K562 (cell line): ENCODE measurements at regions not wholly inside any gene's neighbourhood (a gene's known extent, or its start where the extent isn't known, plus 50 kb on each side); places are given as distances from the start of the nearest gene placed in this dataset.

Experiments used
- ATAC-seq: fragments of 200-7000 bp; cut with Tn5 transposase; 3 replicates; pipeline ENCODE4 v1.9.1; 2020; ENCODE audit warnings: moderate library complexity
- BruUV-seq: library from RNA; stranded (reverse); fragments of 400-500 nt; replicated peaks from 2 replicates; lab custom pipeline; 2021; lab: Mats Ljungman, UMichigan
- CTCF ChIA-PET: fragments of 300-600 bp; formaldehyde crosslinking; extraction: SDS; loops from one replicate; lab custom pipeline; 2021; ENCODE audit warnings: low intra/inter-chr PET ratio; lab: Yijun Ruan, JAX
- POLR2A ChIA-PET: fragments of 300-600, 350-650 bp; sonication (Branson Sonifier 250); formaldehyde crosslinking; extraction: SDS; loops from one replicate; lab custom pipeline; 2021; ENCODE audit warnings: antibody characterized with exemption, inconsistent platforms; lab: Yijun Ruan, JAX
- DNase-seq, 4 experiments: peaks; one replicate each; pipeline versions ENCODE4 v3.0.0 to v3.0.0-alpha.2; 2011 to 2018; ENCODE audit warnings: low spot score in 3 of 4, mixed read lengths in 3 of 4; ENCODE audit errors: extremely low read depth in 1 of 4
- FAIRE-seq: peaks from 2 replicates; lab custom pipeline; 2011; peaks lifted over from hg19 to GRCh38; lab: Jason Lieb, UNC
- H2AFZ ChIP-seq: 2 replicates; pipeline ENCODE4 v1.6.0; 2011; ENCODE audit warnings: low read depth, low read length, control low read depth, inconsistent platforms
- H3K27ac ChIP-seq: fragments of 200-600 bp; 3 replicates; pipeline ENCODE4 v1.8.0; 2011; ENCODE audit warnings: low read depth, mild to moderate bottlenecking, control low read depth, inconsistent platforms, low read length, moderate library complexity, mixed read lengths; ENCODE audit errors: extremely low read depth
- H3K27me3 ChIP-seq, 2 experiments: fragments of 300-600 bp in 1 of 2; 2 replicates in 1 of 2; 3 replicates in 1 of 2; pipeline versions ENCODE4 v1.6.0 to v1.8.0; 2011; ENCODE audit warnings: inconsistent platforms in 2 of 2, low read length in 2 of 2, mild to moderate bottlenecking in 1 of 2, mixed read lengths in 1 of 2, moderate library complexity in 1 of 2; ENCODE audit not compliant: control insufficient read depth in 2 of 2, insufficient read depth in 2 of 2
- H3K36me3 ChIP-seq: fragments of 300-600 bp; 3 replicates; pipeline ENCODE4 v1.8.0; 2011; ENCODE audit warnings: mild to moderate bottlenecking, low read length, inconsistent platforms; ENCODE audit not compliant: control insufficient read depth, insufficient read depth
- H3K4me1 ChIP-seq, 2 experiments: fragments of 200-600 bp in 1 of 2; replicated peaks in 1 of 2; 2 replicates in 1 of 2; 3 replicates in 1 of 2; pipeline versions ENCODE4 v1.5.1 to v1.8.0; 2011; ENCODE audit warnings: inconsistent platforms in 2 of 2, low read length in 2 of 2, mild to moderate bottlenecking in 1 of 2, mixed read lengths in 1 of 2, moderate library complexity in 1 of 2; ENCODE audit not compliant: control insufficient read depth in 2 of 2, insufficient read depth in 2 of 2
- H3K4me2 ChIP-seq: 2 replicates; pipeline ENCODE4 v1.6.1; 2011; ENCODE audit warnings: low read length, control low read depth, inconsistent platforms, mixed read lengths; ENCODE audit not compliant: insufficient read depth
- H3K4me3 ChIP-seq: fragments of 200-600 bp; sonication (generic), shearing (Covaris generic); 2 replicates; pipeline ENCODE4 v1.5.1; 2016; ENCODE audit warnings: control low read depth, inconsistent platforms
- H3K79me2 ChIP-seq: fragments of 200-600 bp; 3 replicates; pipeline ENCODE4 v1.8.0; 2011; ENCODE audit warnings: low read length, inconsistent platforms; ENCODE audit not compliant: control insufficient read depth, insufficient read depth
- H3K9ac ChIP-seq, 2 experiments: 2 replicates each; pipeline versions ENCODE4 v1.6.0 to v1.6.1; 2011; ENCODE audit warnings: low read depth in 2 of 2, low read length in 2 of 2, control low read depth in 1 of 2, inconsistent platforms in 1 of 2, mild to moderate bottlenecking in 1 of 2, mixed read lengths in 1 of 2; ENCODE audit not compliant: insufficient read depth in 1 of 2
- H3K9me1 ChIP-seq: one replicate; pipeline ENCODE4 v1.6.0; 2011; ENCODE audit warnings: inconsistent platforms, mild to moderate bottlenecking, low read length, moderate library complexity; ENCODE audit not compliant: control insufficient read depth, insufficient read depth
- H3K9me3 ChIP-seq: replicated peaks from 2 replicates; pipeline ENCODE4 v1.5.1; 2011; ENCODE audit warnings: low read depth, low read length, inconsistent platforms; ENCODE audit not compliant: control insufficient read depth, insufficient read depth
- H4K20me1 ChIP-seq: replicated peaks from 2 replicates; pipeline ENCODE4 v1.6.1; 2011; ENCODE audit warnings: low read length, inconsistent platforms, mixed read lengths; ENCODE audit not compliant: control insufficient read depth, insufficient read depth
- BDP1 ChIP-seq: IDR thresholded peaks from 3 replicates; pipeline ENCODE4 v1.6.1; 2011; ENCODE audit not compliant: insufficient read length, insufficient read depth
- CHD7 ChIP-seq: fragments of 200-600 bp; sonication (generic); IDR thresholded peaks from one replicate; pipeline ENCODE4 v1.6.1; 2012; ENCODE audit warnings: mild to moderate bottlenecking, low read depth, low read length, inconsistent platforms
- GABPB2 ChIP-seq: fragments of 250-450 bp; sonication (Bioruptor Pico); conservative IDR thresholded peaks from 2 replicates; pipeline ENCODE4 v1.5.1; 2021; ENCODE audit warnings: mild to moderate bottlenecking
- HDAC8 ChIP-seq: fragments of 450-650 bp; IDR thresholded peaks from 2 replicates; pipeline ENCODE4 v1.6.1; 2016; ENCODE audit warnings: mild to moderate bottlenecking, missing genetic modification characterization, moderate library complexity, missing compliant biosample characterization
- HNRNPL ChIP-seq: fragments of 200-400 bp; formaldehyde crosslinking; IDR thresholded peaks from 2 replicates; pipeline ENCODE4 v1.6.1; 2017; ENCODE audit warnings: low read depth, mild to moderate bottlenecking, low read length
- NR2F6 ChIP-seq: fragments of 450-650 bp; formaldehyde crosslinking; IDR thresholded peaks from 2 replicates; pipeline ENCODE4 v1.4.0; 2020; ENCODE audit warnings: mild to moderate bottlenecking
- ZNF584 ChIP-seq: fragments of 200-800 bp; sonication (Bioruptor generic); IDR thresholded peaks from 2 replicates; pipeline ENCODE4 v1.6.1; 2016; ENCODE audit warnings: low read depth, mild to moderate bottlenecking, missing genetic modification characterization, missing compliant biosample characterization
- WGBS: fragments of 100-300 bp; shearing (Covaris generic); methylation state at CpG from one replicate; pipeline ENCODE4 v1.1.6; 2016; ENCODE audit warnings: low coverage, mixed read lengths; ENCODE audit not compliant: insufficient coverage; ENCODE audit errors: missing lambda C conversion rate; 5-methylcytosine and 5-hydroxymethylcytosine counted together
- in situ Hi-C: fragments of 300-500 bp; cut with MboI; formaldehyde crosslinking; loops from 4 replicates; pipeline ENCODE4 v1.15.0; 2018; ENCODE audit warnings: inconsistent platforms, mixed read lengths
- intact Hi-C: fragments of 100-400 bp; cut with micrococcal nuclease; formaldehyde crosslinking; loops from 2 replicates; pipeline ENCODE4 v1.14.2; 2022

- CTCF ChIA-PET: no interaction called here
- in situ Hi-C loops: no loop called here
- no peaks in the 10 kb centered on the region for H3K4me1 ChIP-seq
- TF ChIP-seq CHD7: no peak
- TF ChIP-seq ZNF584 (CRISPR knock-in tag): no peak
- TF ChIP-seq HDAC8 (tag): no peak
- no peak for TF ChIP-seq GABPB2 (CRISPR knock-in tag)
- TF ChIP-seq BDP1: no peak
- no peak for TF ChIP-seq NR2F6 (CRISPR knock-in tag)
- TF ChIP-seq HNRNPL: no peak
These were observed 209.7 kb upstream of the NUDT12 start for GRCh38 chr5:103772248-103772647.

More at GRCh38 chr5:103772248-103772647, 209.7 kb upstream of the NUDT12 start:
- H3K9me1 ChIP-seq: no peaks in the 10 kb centered on the region
- no peak overlapping the region for H3K4me2 ChIP-seq
- intact Hi-C loops: no loop called here
- ATAC-seq (no peak), DNase-seq (no peak), FAIRE-seq (no peak)
- no peak overlapping the region for H3K9ac ChIP-seq
- H2AFZ ChIP-seq: no peak overlapping the region
- H3K27me3 ChIP-seq: no peaks in the 10 kb centered on the region
- POLR2A ChIA-PET: no interaction called here
- no peaks in the 10 kb centered on the region for H3K36me3 ChIP-seq
- no peak overlapping the region for H3K27ac ChIP-seq
- no peaks in the 10 kb centered on the region for H4K20me1 ChIP-seq
- H3K4me3 ChIP-seq: no peak overlapping the region
- WGBS: 0% methylated on average over 2 of the region's 2 CpGs
- no TSS peak for BruUV-seq
- H3K79me2 ChIP-seq: no peaks in the 10 kb centered on the region
- no peaks in the 10 kb centered on the region for H3K9me3 ChIP-seq
